Esophagus muscularis mucosa (tissue), 4 donors: ENCODE measurements at regions not wholly inside any gene's neighbourhood (a gene's known extent, or its start where the extent isn't known, plus 50 kb on each side); places are given as distances from the start of the nearest gene placed in this dataset.
"Not testable (repeated sequence)": the region's sequence is repeated elsewhere in the genome, so short reads cannot be mapped to it uniquely, and the experiment has no call there.

ENCODE experiments used
- DNase-seq: peaks from one replicate; pipeline ENCODE4 v3.0.0-alpha.2; 2017; ENCODE audit errors: extremely low spot score
- H3K27ac ChIP-seq, 4 donors: fragments of 200-600 bp; sonication (generic); replicated peaks in 1 of 4; 1 replicate in 3 of 4; 2 replicates in 1 of 4; pipeline ENCODE4 v1.5.1; 2016 to 2019; ENCODE audit warnings: mild to moderate bottlenecking in 1 of 4
- H3K27me3 ChIP-seq, 4 donors: fragments of 200-600 bp; sonication (generic); one replicate each; pipeline versions ENCODE4 v1.5.1 to v1.6.0; 2016 to 2019
- H3K36me3 ChIP-seq, 4 donors: fragments of 200-600 bp; sonication (generic); one replicate each; pipeline ENCODE4 v1.5.1; 2016 to 2019
- H3K4me1 ChIP-seq, 4 donors: fragments of 200-600 bp; sonication (generic); one replicate each; pipeline ENCODE4 v1.5.1; 2016 to 2019
- H3K4me3 ChIP-seq, 4 donors: fragments of 200-600 bp; sonication (generic); 1 replicate in 2 of 4; 2 replicates in 2 of 4; pipeline ENCODE4 v1.5.1; 2016 to 2019; ENCODE audit warnings: mild to moderate bottlenecking in 4 of 4, moderate library complexity in 1 of 4
- H3K9me3 ChIP-seq, 4 donors: fragments of 200-600 bp; sonication (generic); 1 replicate in 3 of 4; 2 replicates in 1 of 4; pipeline ENCODE4 v1.5.1; 2016 to 2019
- EP300 ChIP-seq: sonication (generic); formaldehyde crosslinking; IDR thresholded peaks from one replicate; pipeline ENCODE4 v1.6.1; 2017; ENCODE audit warnings: antibody characterized with exemption
- POLR2A ChIP-seq: fragments of 450-650 bp; IDR thresholded peaks from one replicate; pipeline ENCODE4 v1.6.1; 2017; ENCODE audit warnings: antibody characterized with exemption, moderate library complexity, mild to moderate bottlenecking, low read depth
- POLR2AphosphoS5 ChIP-seq, 2 donors: sonication (generic); formaldehyde crosslinking; IDR thresholded peaks; one replicate each; pipeline ENCODE4 v1.6.1; 2017; ENCODE audit warnings: antibody characterized with exemption in 2 of 2
- WGBS: methylation state at CpG from one replicate; pipeline ENCODE4 v1.1.5; 2018; 5-methylcytosine and 5-hydroxymethylcytosine counted together
- intact Hi-C: fragments of 100-400 bp; cut with DNase I; formaldehyde crosslinking; loops from one replicate; pipeline ENCODE4 v1.15.1; 2023
- TF ChIP-seq, protein P1 (sequence below), 3 experiments: fragments of 200-600 bp in 2 of 3; fragments of 450-650 bp in 1 of 3; sonication (generic) in 2 of 3; IDR thresholded peaks; one replicate each; pipeline ENCODE4 v1.5.1; 2017 to 2019; ENCODE audit warnings: antibody characterized with exemption in 3 of 3, mild to moderate bottlenecking in 2 of 3, moderate library complexity in 1 of 3

DNA sequence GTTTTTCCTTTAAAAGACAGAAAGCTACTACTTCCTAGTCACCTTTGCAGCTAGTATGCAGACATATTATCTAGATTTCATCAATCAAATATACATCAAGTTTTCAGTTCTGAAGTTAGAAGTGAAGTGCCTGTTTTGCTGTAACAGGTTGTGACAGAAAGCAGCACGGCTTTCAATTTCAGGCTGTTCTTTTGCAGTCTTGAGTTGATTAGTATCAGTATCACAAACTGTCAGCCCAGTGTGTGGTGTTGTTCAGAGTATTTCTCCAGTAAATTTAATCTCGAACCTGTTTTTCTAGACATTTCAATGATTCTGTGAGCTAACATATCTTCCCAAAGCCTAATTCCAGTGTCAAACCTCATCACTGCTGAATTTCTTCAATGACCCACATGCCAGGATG, 1050.8 kb downstream of the DIPK2A start:
- WGBS = 83% methylated on average over 2 of the region's 2 CpGs
- DNase-seq = no peak
- no peaks in the 10 kb centered on the region for H3K36me3 ChIP-seq
- H3K4me3 ChIP-seq = no peak overlapping the region
- no peaks in the 10 kb centered on the region for H3K4me1 ChIP-seq
- no peaks in the 10 kb centered on the region for H3K9me3 ChIP-seq
- intact Hi-C loops = no loop called here
- no peak overlapping the region for H3K27ac ChIP-seq
- H3K27me3 ChIP-seq = no peaks in the 10 kb centered on the region
- TF ChIP-seq, protein P1, sequence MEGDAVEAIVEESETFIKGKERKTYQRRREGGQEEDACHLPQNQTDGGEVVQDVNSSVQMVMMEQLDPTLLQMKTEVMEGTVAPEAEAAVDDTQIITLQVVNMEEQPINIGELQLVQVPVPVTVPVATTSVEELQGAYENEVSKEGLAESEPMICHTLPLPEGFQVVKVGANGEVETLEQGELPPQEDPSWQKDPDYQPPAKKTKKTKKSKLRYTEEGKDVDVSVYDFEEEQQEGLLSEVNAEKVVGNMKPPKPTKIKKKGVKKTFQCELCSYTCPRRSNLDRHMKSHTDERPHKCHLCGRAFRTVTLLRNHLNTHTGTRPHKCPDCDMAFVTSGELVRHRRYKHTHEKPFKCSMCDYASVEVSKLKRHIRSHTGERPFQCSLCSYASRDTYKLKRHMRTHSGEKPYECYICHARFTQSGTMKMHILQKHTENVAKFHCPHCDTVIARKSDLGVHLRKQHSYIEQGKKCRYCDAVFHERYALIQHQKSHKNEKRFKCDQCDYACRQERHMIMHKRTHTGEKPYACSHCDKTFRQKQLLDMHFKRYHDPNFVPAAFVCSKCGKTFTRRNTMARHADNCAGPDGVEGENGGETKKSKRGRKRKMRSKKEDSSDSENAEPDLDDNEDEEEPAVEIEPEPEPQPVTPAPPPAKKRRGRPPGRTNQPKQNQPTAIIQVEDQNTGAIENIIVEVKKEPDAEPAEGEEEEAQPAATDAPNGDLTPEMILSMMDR (IDR thresholded peaks at IDR 0.05) = no peak
- TF ChIP-seq EP300 = no peak
- no peak for TF ChIP-seq POLR2AphosphoS5 (IDR thresholded peaks at IDR 0.05)
- TF ChIP-seq POLR2A = no peak

DNA sequence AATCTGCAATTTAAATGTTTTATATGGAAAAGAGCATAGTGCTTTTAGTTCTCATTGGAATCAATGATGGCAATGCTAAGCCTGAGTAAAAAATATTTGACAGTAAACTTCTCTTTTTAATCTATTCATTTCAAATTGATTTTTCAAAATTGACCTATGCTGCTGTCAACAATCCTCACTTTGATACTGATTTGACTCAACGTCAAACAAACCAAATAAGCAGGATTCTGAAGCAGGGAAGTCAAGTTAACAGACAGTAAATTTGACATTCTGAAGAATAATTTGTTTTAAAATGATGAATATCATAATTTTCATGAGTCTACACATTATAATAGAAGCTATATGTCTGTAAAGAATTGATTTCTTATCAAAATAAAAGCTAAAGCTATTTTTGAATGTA, 1053.1 kb downstream of the DIPK2A start:
- Histone ChIP-seq H3K4me3 (no peak overlapping the region), H3K36me3 (no peaks in the 10 kb centered on the region), H3K27me3 (no peaks in the 10 kb centered on the region), H3K4me1 (no peaks in the 10 kb centered on the region), H3K9me3 (no peaks in the 10 kb centered on the region), H3K27ac (no peak overlapping the region)
- DNase-seq = no peak
- no peak for TF ChIP-seq EP300
- TF ChIP-seq POLR2AphosphoS5 (IDR thresholded peaks at IDR 0.05) = no peak
- no peak for TF ChIP-seq POLR2A
- TF ChIP-seq, protein P1 (IDR thresholded peaks at IDR 0.05) = no peak
- intact Hi-C loops = no loop called here
- 81% methylated on average over 1 of the region's 1 CpG for WGBS

DNA sequence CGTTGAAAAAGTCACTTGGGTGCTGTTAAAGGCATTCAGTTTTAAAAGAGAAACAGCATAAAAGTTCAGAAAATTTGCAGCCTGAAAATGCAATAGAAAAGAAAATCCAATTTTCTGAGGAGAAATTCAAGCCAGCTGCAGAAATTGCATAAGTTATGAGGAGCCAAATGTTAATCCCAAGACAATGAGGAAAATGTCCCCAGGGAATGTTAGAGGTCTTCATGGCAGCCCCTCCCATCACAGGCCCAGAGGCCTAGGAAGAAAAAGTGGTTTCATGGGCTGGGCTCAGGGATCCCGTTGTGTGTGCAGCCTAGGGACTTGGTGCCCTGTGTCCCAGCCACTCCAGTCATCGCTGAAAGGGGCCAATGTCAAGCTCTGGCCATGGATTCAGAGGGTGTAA, 1055.6 kb downstream of the DIPK2A start:
- H3K4me1 ChIP-seq, DNase-seq, H3K36me3 ChIP-seq, H3K27ac ChIP-seq, H3K27me3 ChIP-seq, intact Hi-C loops, H3K4me3 ChIP-seq, H3K9me3 ChIP-seq: not testable (repeated sequence)
- 74% methylated on average over 3 of the region's 3 CpGs for WGBS

DNA sequence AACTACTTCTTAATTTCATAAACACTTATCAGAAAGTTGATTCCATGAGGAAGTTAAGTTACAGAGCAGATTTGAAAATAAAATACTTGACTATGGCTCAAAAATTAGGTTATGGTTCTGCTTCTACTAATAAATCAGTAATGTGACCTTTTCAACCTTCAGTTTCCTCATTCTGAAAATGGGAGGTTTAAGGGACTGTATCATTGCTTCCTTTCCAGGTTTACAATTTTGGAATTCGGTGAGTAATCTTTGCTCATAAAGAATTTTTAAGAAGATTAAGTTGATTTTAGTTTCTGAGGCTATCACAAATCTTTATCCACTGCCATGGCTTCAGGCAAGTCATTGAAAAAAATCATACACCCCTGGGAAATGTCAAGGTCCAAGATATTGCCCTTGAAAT, 1061.2 kb downstream of the DIPK2A start:
- no peak for DNase-seq
- no peak overlapping the region for H3K4me3 ChIP-seq
- no peak for TF ChIP-seq POLR2A
- TF ChIP-seq, protein P1 (IDR thresholded peaks at IDR 0.05) = no peak
- TF ChIP-seq POLR2AphosphoS5 (IDR thresholded peaks at IDR 0.05) = no peak
- no peak for TF ChIP-seq EP300
- 97% methylated on average over 1 of the region's 1 CpG for WGBS
- H3K36me3 ChIP-seq = no peaks in the 10 kb centered on the region
- H3K27me3 ChIP-seq = no peaks in the 10 kb centered on the region
- intact Hi-C loops = no loop called here
- no peaks in the 10 kb centered on the region for H3K9me3 ChIP-seq
- H3K4me1 ChIP-seq = no peaks in the 10 kb centered on the region
- no peak overlapping the region for H3K27ac ChIP-seq

DNA sequence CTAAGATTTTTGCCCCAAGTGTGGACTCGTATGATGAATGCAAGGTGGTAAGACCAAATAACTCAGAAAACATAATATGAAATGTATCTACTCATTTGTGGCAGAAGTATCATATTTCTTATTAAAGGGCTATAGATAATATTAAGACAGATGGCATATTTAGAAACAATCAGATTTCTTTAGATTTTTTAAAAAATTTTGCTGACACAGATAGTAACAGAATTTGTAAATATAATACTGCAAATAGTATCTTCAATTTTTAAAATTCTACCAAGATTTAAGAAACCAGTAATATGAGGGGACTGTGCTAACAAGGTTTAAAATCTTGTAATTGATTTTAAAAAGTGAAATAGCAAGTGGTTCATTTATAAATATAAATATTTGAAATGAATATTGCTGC, 1064.1 kb downstream of the DIPK2A start:
- Histone ChIP-seq H3K4me1 (no peaks in the 10 kb centered on the region), H3K4me3 (no peak overlapping the region), H3K27ac (no peak overlapping the region), H3K36me3 (no peaks in the 10 kb centered on the region), H3K9me3 (no peaks in the 10 kb centered on the region), H3K27me3 (no peaks in the 10 kb centered on the region)
- intact Hi-C loops = no loop called here
- DNase-seq = no peak
- TF ChIP-seq POLR2A = no peak
- TF ChIP-seq, protein P1 (IDR thresholded peaks at IDR 0.05) = no peak
- TF ChIP-seq POLR2AphosphoS5 (IDR thresholded peaks at IDR 0.05) = no peak
- TF ChIP-seq EP300 = no peak
- WGBS = 81% methylated on average over 1 of the region's 1 CpG

DNA sequence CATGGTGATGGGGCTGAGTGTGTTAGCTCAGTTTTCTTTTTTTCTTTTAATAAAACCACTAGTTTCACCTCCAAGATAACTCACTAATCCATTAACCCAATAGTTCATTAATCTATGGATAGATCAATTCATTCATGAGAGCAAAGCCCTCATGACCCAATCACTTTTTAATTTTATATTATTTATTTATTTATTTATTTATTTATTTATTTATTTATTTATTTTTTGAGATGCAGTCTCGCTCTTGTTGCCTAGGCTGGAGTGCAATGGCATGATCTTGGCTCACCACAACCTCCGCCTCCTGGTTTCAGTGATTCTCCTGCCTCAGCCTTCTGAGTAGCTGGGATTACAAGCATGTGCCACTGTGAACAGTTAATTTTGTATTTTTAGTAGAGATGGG, 1082.4 kb downstream of the DIPK2A start:
- H3K27me3 ChIP-seq, DNase-seq, H3K4me1 ChIP-seq, H3K4me3 ChIP-seq, intact Hi-C loops, H3K36me3 ChIP-seq, H3K27ac ChIP-seq, H3K9me3 ChIP-seq: not testable (repeated sequence)
- WGBS = 87% methylated on average over 2 of the region's 2 CpGs
